GM18505 (cell line): ENCODE measurements at regions not wholly inside any gene's neighbourhood (a gene's known extent, or its start where the extent isn't known, plus 50 kb on each side); places are given as distances from the start of the nearest gene placed in this dataset.

Source experiments
- ATAC-seq: cut with Tn5 transposase; IDR thresholded peaks from one replicate; pipeline ENCODE4 v1.9.1; 2021; ENCODE audit not compliant: unreplicated experiment
- POLR2A ChIP-seq: IDR thresholded peaks from 4 replicates; pipeline ENCODE4 v1.6.1; 2011; ENCODE audit warnings: borderline replicate concordance; ENCODE audit not compliant: insufficient read depth, insufficient read length; ENCODE audit errors: extremely low read depth

- TF ChIP-seq POLR2A: no peak
- no peak for ATAC-seq
These were observed 123.6 kb upstream of the SLC35B3 start for GRCh38 chr6:8558953-8559352.

- TF ChIP-seq POLR2A: no peak
- no peak for ATAC-seq
These were observed 121.8 kb upstream of the SLC35B3 start for GRCh38 chr6:8557014-8557748.

- no peak for ATAC-seq
- TF ChIP-seq POLR2A: no peak
These were observed 121.1 kb upstream of the SLC35B3 start for GRCh38 chr6:8556370-8557013.

GRCh38 chr6:8551993-8552392, 116.6 kb upstream of the SLC35B3 start:
- ATAC-seq: no peak
- no peak for TF ChIP-seq POLR2A

- no peak for ATAC-seq
- TF ChIP-seq POLR2A: no peak
These were observed 116.0 kb upstream of the SLC35B3 start for GRCh38 chr6:8551386-8551785.

- TF ChIP-seq POLR2A: no peak
These were observed 113.9 kb upstream of the SLC35B3 start for GRCh38 chr6:8549074-8549790.

GRCh38 chr6:8546496-8546895, 111.2 kb upstream of the SLC35B3 start:
- TF ChIP-seq POLR2A: no peak

More at GRCh38 chr6:8549074-8549790, 113.9 kb upstream of the SLC35B3 start:
- no peak for ATAC-seq

GRCh38 chr6:8545336-8545735, 110.0 kb upstream of the SLC35B3 start:
- TF ChIP-seq POLR2A: no peak
- ATAC-seq: no peak

More at GRCh38 chr6:8546496-8546895, 111.2 kb upstream of the SLC35B3 start:
- no peak for ATAC-seq

- no peak for TF ChIP-seq POLR2A
- no peak for ATAC-seq
These were observed 108.4 kb upstream of the SLC35B3 start for GRCh38 chr6:8543714-8544113.

GRCh38 chr6:8539453-8539852, 104.1 kb upstream of the SLC35B3 start:
- ATAC-seq: no peak
- TF ChIP-seq POLR2A: no peak

GRCh38 chr6:8536122-8536521, 100.8 kb upstream of the SLC35B3 start:
- ATAC-seq: no peak
- no peak for TF ChIP-seq POLR2A

GRCh38 chr6:8535519-8535918, 100.2 kb upstream of the SLC35B3 start:
- no peak for TF ChIP-seq POLR2A
- ATAC-seq: no peak

GRCh38 chr6:8530785-8531435, 95.6 kb upstream of the SLC35B3 start:
- TF ChIP-seq POLR2A: no peak
- no peak for ATAC-seq

- ATAC-seq: no peak
- TF ChIP-seq POLR2A: no peak
These were observed 93.9 kb upstream of the SLC35B3 start for GRCh38 chr6:8529250-8529649.

- no peak for ATAC-seq
- TF ChIP-seq POLR2A: no peak
These were observed 92.5 kb upstream of the SLC35B3 start for GRCh38 chr6:8527818-8528217.
